Parathyroid adenoma (tissue), 2 donors: ENCODE measurements at regions not wholly inside any gene's neighbourhood (a gene's known extent, or its start where the extent isn't known, plus 50 kb on each side); places are given as distances from the start of the nearest gene placed in this dataset.

Source experiments
- H2AFZ ChIP-seq: fragments of 300-600 bp; sonication (generic); one replicate; pipeline ENCODE4 v1.7.0; 2017; ENCODE audit warnings: antibody characterized with exemption, mild to moderate bottlenecking
- H3K27ac ChIP-seq: fragments of 300-600 bp; sonication (generic); one replicate; pipeline ENCODE4 v1.7.0; 2017
- H3K27me3 ChIP-seq: fragments of 300-600 bp; sonication (generic); one replicate; pipeline ENCODE4 v1.7.0; 2017; ENCODE audit warnings: low read length; ENCODE audit not compliant: control insufficient read depth, insufficient read depth
- H3K36me3 ChIP-seq: fragments of 300-600 bp; sonication (generic); one replicate; pipeline ENCODE4 v1.7.0; 2017; ENCODE audit warnings: low read length; ENCODE audit not compliant: control insufficient read depth, insufficient read depth
- H3K4me1 ChIP-seq: fragments of 300-600 bp; sonication (generic); one replicate; pipeline ENCODE4 v1.7.0; 2017; ENCODE audit warnings: control low read depth
- H3K4me2 ChIP-seq: fragments of 300-600 bp; sonication (generic); one replicate; pipeline ENCODE4 v1.7.0; 2017; ENCODE audit warnings: low read length
- H3K4me3 ChIP-seq: fragments of 300-600 bp; sonication (generic); one replicate; pipeline ENCODE4 v1.7.0; 2017; ENCODE audit warnings: low read depth, low read length
- H3K79me2 ChIP-seq: fragments of 300-600 bp; sonication (generic); one replicate; pipeline ENCODE4 v1.7.0; 2017; ENCODE audit warnings: control low read depth
- H3K9ac ChIP-seq: fragments of 300-600 bp; sonication (generic); one replicate; pipeline ENCODE4 v1.7.0; 2017; ENCODE audit warnings: mild to moderate bottlenecking
- H3K9me3 ChIP-seq: fragments of 300-600 bp; sonication (generic); one replicate; pipeline ENCODE4 v1.7.0; 2017; ENCODE audit warnings: low read length; ENCODE audit not compliant: control insufficient read depth
- CTCF ChIP-seq: fragments of 300-600 bp; sonication (generic); IDR thresholded peaks from one replicate; pipeline ENCODE4 v1.7.0; 2017; ENCODE audit warnings: antibody characterized with exemption, mild to moderate bottlenecking
- donor health status: primary hyperparathyroidism.

GRCh38 chr6:80676386-80676785, 569.9 kb downstream of the BCKDHB start:
- no peaks in the 10 kb centered on the region for H3K9me3 ChIP-seq
- no peak overlapping the region for H3K27ac ChIP-seq
- H3K79me2 ChIP-seq: no peaks in the 10 kb centered on the region
- no peak overlapping the region for H3K4me3 ChIP-seq
- H3K4me1 ChIP-seq: no peaks in the 10 kb centered on the region
- H3K36me3 ChIP-seq: no peaks in the 10 kb centered on the region
- H3K4me2 ChIP-seq: no peak overlapping the region
- no peak for TF ChIP-seq CTCF
- H3K27me3 ChIP-seq: no peaks in the 10 kb centered on the region
- H3K9ac ChIP-seq: no peak overlapping the region
- no peak overlapping the region for H2AFZ ChIP-seq

GRCh38 chr6:80674669-80675068, 568.2 kb downstream of the BCKDHB start:
- no peaks in the 10 kb centered on the region for H3K4me1 ChIP-seq
- H3K9ac ChIP-seq: no peak overlapping the region
- H3K4me2 ChIP-seq: no peak overlapping the region
- no peak for TF ChIP-seq CTCF
- H3K4me3 ChIP-seq: no peak overlapping the region
- no peaks in the 10 kb centered on the region for H3K36me3 ChIP-seq
- no peaks in the 10 kb centered on the region for H3K79me2 ChIP-seq
- H3K27me3 ChIP-seq: no peaks in the 10 kb centered on the region
- no peak overlapping the region for H2AFZ ChIP-seq
- H3K9me3 ChIP-seq: no peaks in the 10 kb centered on the region
- no peak overlapping the region for H3K27ac ChIP-seq

- Histone ChIP-seq H3K79me2 (no peaks in the 10 kb centered on the region), H3K27me3 (no peaks in the 10 kb centered on the region), H3K9ac (no peak overlapping the region), H3K4me3 (no peak overlapping the region), H3K9me3 (no peaks in the 10 kb centered on the region), H3K27ac (no peak overlapping the region), H3K36me3 (no peaks in the 10 kb centered on the region), H2AFZ (no peak overlapping the region), H3K4me1 (no peaks in the 10 kb centered on the region), H3K4me2 (no peak overlapping the region)
- TF ChIP-seq CTCF: no peak
Measured at GRCh38 chr6:80673367-80673766, 566.9 kb downstream of the BCKDHB start.

GRCh38 chr6:80667006-80667405, 560.5 kb downstream of the BCKDHB start:
- no peaks in the 10 kb centered on the region for H3K36me3 ChIP-seq
- H3K9me3 ChIP-seq: no peaks in the 10 kb centered on the region
- H3K4me3 ChIP-seq: no peak overlapping the region
- TF ChIP-seq CTCF: no peak
- H3K4me1 ChIP-seq: no peaks in the 10 kb centered on the region
- H3K27me3 ChIP-seq: no peaks in the 10 kb centered on the region
- H3K9ac ChIP-seq: no peak overlapping the region
- H3K79me2 ChIP-seq: no peaks in the 10 kb centered on the region
- H3K27ac ChIP-seq: no peak overlapping the region
- H3K4me2 ChIP-seq: no peak overlapping the region
- H2AFZ ChIP-seq: no peak overlapping the region

- no peaks in the 10 kb centered on the region for H3K4me1 ChIP-seq
- no peaks in the 10 kb centered on the region for H3K36me3 ChIP-seq
- H3K27me3 ChIP-seq: no peaks in the 10 kb centered on the region
- no peak overlapping the region for H2AFZ ChIP-seq
- no peaks in the 10 kb centered on the region for H3K79me2 ChIP-seq
- H3K27ac ChIP-seq: no peak overlapping the region
- H3K9ac ChIP-seq: no peak overlapping the region
- no peak for TF ChIP-seq CTCF
- H3K9me3 ChIP-seq: no peaks in the 10 kb centered on the region
- H3K4me3 ChIP-seq: no peak overlapping the region
- H3K4me2 ChIP-seq: no peak overlapping the region
Measured at GRCh38 chr6:80658926-80659325, 552.5 kb downstream of the BCKDHB start.
